IMR-90 (cell line): ENCODE measurements at regions not wholly inside any gene's neighbourhood (a gene's known extent, or its start where the extent isn't known, plus 50 kb on each side); places are given as distances from the start of the nearest gene placed in this dataset.

ENCODE experiments used
- BHLHE40 ChIP-seq: fragments of 150-350 bp; IDR thresholded peaks from 2 replicates; pipeline ENCODE4 v1.6.1; 2016; ENCODE audit warnings: mild to moderate bottlenecking, low read depth, low read length
- CEBPB ChIP-seq: IDR thresholded peaks from 2 replicates; pipeline ENCODE4 v1.6.1; 2012; ENCODE audit warnings: low read depth, low read length, improper control_type of control experiment
- CHD1 ChIP-seq: IDR thresholded peaks from 2 replicates; pipeline ENCODE4 v1.6.1; 2012; ENCODE audit warnings: low read depth, low read length, improper control_type of control experiment
- ELK1 ChIP-seq: fragments of 150-350 bp; IDR thresholded peaks from 2 replicates; pipeline ENCODE4 v1.6.1; 2016; ENCODE audit warnings: low read depth, mild to moderate bottlenecking, low read length, moderate library complexity, borderline replicate concordance
- FOS ChIP-seq: fragments of 150-350 bp; IDR thresholded peaks from 2 replicates; pipeline ENCODE4 v1.6.1; 2016; ENCODE audit warnings: low read depth, low read length
- NFE2L2 ChIP-seq: fragments of 150-350 bp; IDR thresholded peaks from 2 replicates; pipeline ENCODE4 v1.6.1; 2016; ENCODE audit warnings: low read depth, mild to moderate bottlenecking, low read length
- POLR2A ChIP-seq: IDR thresholded peaks from 2 replicates; pipeline ENCODE4 v1.6.1; 2012; ENCODE audit warnings: mild to moderate bottlenecking, low read depth, low read length
- RFX5 ChIP-seq: IDR thresholded peaks from 2 replicates; pipeline ENCODE4 v1.8.0; 2012; ENCODE audit warnings: low read depth, mild to moderate bottlenecking, low read length, moderate library complexity
- SMC3 ChIP-seq: fragments of 150-350 bp; IDR thresholded peaks from 2 replicates; pipeline ENCODE4 v1.6.1; 2016; ENCODE audit warnings: low read depth, mild to moderate bottlenecking, antibody characterized with exemption, low read length, moderate library complexity
- USF2 ChIP-seq: fragments of 150-350 bp; IDR thresholded peaks from 2 replicates; pipeline ENCODE4 v1.6.1; 2017; ENCODE audit warnings: mild to moderate bottlenecking, antibody characterized with exemption, low read length, low read depth
- TF ChIP-seq, protein P1 (sequence below): conservative IDR thresholded peaks from 2 replicates; pipeline ENCODE4 v1.5.1; 2012; ENCODE audit warnings: mild to moderate bottlenecking, low read depth, low read length, improper control_type of control experiment

DNA sequence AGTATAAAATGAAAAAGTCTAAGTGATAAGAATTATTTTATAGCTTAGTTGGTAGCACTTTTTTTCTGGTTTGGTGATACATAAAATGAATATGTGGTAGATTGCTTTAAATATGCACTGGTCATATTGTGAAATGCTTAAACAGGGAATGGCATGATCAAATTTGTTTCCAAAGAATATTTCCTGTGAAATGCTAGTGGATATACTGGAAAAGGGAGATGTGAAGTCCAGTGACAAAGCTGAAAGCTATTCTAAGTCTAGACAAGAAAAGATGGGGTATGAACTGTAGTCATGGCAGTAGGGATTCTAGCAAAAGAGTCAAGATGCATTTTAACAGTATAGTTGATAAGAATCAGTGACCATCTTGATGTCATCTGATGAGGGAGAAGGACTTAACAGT is 98.9 kb upstream of the MME start:
- TF ChIP-seq RFX5 (no peak), BHLHE40 (no peak), SMC3 (no peak), POLR2A (no peak), CHD1 (no peak), CEBPB (peak; percentile 30; the same call in 1 of the 2 replicates), ELK1 (no peak), FOS (no peak), NFE2L2 (no peak), USF2 (no peak)
- TF ChIP-seq, protein P1, sequence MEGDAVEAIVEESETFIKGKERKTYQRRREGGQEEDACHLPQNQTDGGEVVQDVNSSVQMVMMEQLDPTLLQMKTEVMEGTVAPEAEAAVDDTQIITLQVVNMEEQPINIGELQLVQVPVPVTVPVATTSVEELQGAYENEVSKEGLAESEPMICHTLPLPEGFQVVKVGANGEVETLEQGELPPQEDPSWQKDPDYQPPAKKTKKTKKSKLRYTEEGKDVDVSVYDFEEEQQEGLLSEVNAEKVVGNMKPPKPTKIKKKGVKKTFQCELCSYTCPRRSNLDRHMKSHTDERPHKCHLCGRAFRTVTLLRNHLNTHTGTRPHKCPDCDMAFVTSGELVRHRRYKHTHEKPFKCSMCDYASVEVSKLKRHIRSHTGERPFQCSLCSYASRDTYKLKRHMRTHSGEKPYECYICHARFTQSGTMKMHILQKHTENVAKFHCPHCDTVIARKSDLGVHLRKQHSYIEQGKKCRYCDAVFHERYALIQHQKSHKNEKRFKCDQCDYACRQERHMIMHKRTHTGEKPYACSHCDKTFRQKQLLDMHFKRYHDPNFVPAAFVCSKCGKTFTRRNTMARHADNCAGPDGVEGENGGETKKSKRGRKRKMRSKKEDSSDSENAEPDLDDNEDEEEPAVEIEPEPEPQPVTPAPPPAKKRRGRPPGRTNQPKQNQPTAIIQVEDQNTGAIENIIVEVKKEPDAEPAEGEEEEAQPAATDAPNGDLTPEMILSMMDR, result no peak
